ENCODE measurements at regions not wholly inside any gene's neighbourhood (a gene's known extent, or its start where the extent isn't known, plus 50 kb on each side); places are given as distances from the start of the nearest gene placed in this dataset.
"Not testable (repeated sequence)": the region's sequence is repeated elsewhere in the genome, so short reads cannot be mapped to it uniquely, and the experiment has no call there.

DNA sequence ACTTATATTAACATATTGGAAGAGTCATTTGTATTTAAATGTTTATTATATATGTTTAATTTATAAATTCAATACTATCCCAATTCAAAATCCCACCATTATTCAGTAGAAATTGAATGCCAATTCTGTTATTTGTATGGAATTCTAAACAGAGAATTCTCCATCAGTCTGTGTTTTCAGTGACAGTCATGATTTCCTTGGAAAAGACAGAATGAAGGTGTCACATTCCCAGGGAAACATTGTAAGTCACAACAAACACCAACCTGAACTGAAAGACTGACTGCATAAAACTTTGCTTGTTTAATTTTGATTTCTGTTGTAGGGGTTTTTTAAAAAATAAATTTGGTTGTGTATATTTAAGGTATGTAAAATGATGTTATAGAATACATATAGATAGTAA lies 769.8 kb upstream of the BCHE start:
- no peaks in the 10 kb centered on the region for H3K4me1 Mint-ChIP-seq
- ATAC-seq (no peak), DNase-seq (no peak)
- CTCF ChIA-PET = no interaction called here
- no peaks in the 10 kb centered on the region for H3K27me3 Mint-ChIP-seq
- H3K36me3 Mint-ChIP-seq = no peaks in the 10 kb centered on the region
- no peak overlapping the region for H3K4me3 Mint-ChIP-seq
- no peak overlapping the region for H3K27ac Mint-ChIP-seq
- H3K9me3 Mint-ChIP-seq (ENCODE audit: low read depth) = peaks cover 4% of the 10 kb centered on the region

GRCh38 chr3:166593776-166594175 lies 756.6 kb upstream of the BCHE start:
- CTCF ChIA-PET = no interaction called here
- no peak overlapping the region for H3K27ac Mint-ChIP-seq
- H3K4me3 Mint-ChIP-seq = no peak overlapping the region
- H3K36me3 Mint-ChIP-seq = no peaks in the 10 kb centered on the region
- H3K4me1 Mint-ChIP-seq = no peaks in the 10 kb centered on the region
- no peaks in the 10 kb centered on the region for H3K27me3 Mint-ChIP-seq
- no peak for ATAC-seq
- DNase-seq = no peak
- H3K9me3 Mint-ChIP-seq (ENCODE audit: low read depth) = peaks cover 6% of the 10 kb centered on the region

DNA sequence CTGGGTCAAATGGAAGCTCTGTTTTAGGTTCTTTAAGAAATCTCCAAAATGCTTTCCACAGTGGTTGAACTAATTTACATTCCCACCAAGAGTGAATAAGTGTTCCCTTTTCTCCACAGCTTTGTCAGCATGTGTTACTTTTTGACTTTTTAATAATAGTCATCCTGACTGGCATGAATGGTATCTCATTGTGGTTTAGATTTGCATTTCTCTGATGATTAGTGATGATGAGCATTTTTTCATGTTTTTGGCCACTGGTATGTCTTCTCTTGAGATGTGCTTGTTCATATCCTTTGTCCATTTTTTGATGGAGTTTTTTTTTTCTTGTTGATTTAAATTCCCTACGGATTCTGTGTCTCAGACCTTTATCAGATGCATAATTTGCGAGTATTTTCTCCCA lies 745.0 kb upstream of the BCHE start:
- Mint-ChIP-seq H3K36me3 (no peaks in the 10 kb centered on the region), H3K4me1 (no peaks in the 10 kb centered on the region), H3K9me3 (ENCODE audit: low read depth) (peaks cover 5% of the 10 kb centered on the region), H3K27ac (no peak overlapping the region), H3K27me3 (no peaks in the 10 kb centered on the region), H3K4me3 (no peak overlapping the region)
- ATAC-seq = no peak
- DNase-seq = no peak
- CTCF ChIA-PET = no interaction called here

- Mint-ChIP-seq H3K4me3 (no peak overlapping the region), H3K36me3 (no peaks in the 10 kb centered on the region), H3K4me1 (no peaks in the 10 kb centered on the region), H3K27ac (no peak overlapping the region), H3K27me3 (no peaks in the 10 kb centered on the region), H3K9me3 (ENCODE audit: low read depth) (peaks cover 5% of the 10 kb centered on the region)
- ATAC-seq (no peak), DNase-seq (no peak)
- CTCF ChIA-PET = no interaction called here
Measured at GRCh38 chr3:166580561-166580960, 743.3 kb upstream of the BCHE start.

DNA sequence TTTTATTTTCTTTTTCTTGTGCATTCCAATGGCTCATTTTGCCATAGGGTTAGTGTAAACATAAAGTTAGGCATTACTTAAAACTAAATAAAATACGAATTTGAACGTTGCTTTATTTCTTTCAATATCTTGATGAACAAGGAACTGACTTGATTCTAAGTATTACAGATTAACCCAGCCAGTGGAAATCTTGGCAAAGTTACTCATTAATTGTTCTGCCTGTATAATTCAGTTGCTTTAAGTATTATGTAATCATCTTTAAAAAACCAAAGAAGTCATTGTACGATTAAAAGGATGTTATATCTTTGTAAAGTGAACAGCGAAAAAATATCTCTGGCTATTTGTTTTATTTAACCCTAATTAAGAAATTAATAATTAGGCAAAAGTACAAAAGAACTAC lies 737.9 kb upstream of the BCHE start:
- ATAC-seq = no peak
- CTCF ChIA-PET = no interaction called here

DNA sequence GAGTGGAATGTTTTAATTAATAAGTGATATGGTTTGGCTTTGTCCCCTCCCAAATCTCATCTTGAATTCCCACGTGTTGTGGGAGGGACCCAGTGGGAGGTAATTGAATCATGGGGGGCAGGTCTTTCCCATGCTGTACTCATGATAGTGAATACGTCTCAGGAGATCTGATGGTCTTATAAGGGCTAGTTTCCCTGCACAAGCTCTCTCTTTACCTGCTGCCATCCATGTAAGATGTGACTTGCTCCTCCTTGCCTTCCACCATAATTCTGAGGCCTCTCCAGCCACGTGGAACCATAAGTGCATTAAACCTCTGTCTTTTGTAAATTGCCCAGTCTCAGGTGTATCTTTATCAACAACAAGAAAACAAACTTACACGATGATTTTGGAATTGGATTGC lies 734.5 kb upstream of the BCHE start:
- H3K4me3 Mint-ChIP-seq; H3K9me3 Mint-ChIP-seq (ENCODE audit: low read depth); H3K27ac Mint-ChIP-seq; CTCF ChIA-PET; H3K36me3 Mint-ChIP-seq; DNase-seq; H3K27me3 Mint-ChIP-seq; ATAC-seq; H3K4me1 Mint-ChIP-seq: not testable (repeated sequence)

More for the DNA sequence above, 737.9 kb upstream of the BCHE start:
- Mint-ChIP-seq H3K27me3 (no peaks in the 10 kb centered on the region), H3K27ac (no peak overlapping the region), H3K9me3 (ENCODE audit: low read depth) (peaks cover 8% of the 10 kb centered on the region), H3K4me3 (no peak overlapping the region), H3K4me1 (no peaks in the 10 kb centered on the region), H3K36me3 (no peaks in the 10 kb centered on the region)
- no peak for DNase-seq

DNA sequence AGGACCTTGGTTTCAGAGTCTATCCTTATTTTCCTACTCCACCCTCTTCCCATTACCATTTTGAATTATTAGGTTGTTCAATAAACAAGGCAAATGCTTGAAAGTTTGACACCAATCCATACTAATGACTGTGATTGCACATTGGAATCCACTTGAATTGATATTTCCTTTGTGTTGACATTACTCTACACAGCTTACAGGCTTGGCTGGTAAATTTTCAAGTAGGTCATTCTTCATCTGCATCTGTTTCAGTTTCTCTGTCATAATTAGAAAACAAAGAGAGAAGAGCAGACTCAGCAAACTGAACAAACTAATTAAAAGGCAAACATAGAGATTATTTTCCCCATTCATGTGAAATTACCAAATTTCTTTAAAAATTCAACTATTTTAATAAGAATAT lies 732.9 kb upstream of the BCHE start:
- ATAC-seq = no peak
- CTCF ChIA-PET = no interaction called here
- H3K36me3 Mint-ChIP-seq = no peaks in the 10 kb centered on the region
- H3K4me3 Mint-ChIP-seq = no peak overlapping the region
- H3K27ac Mint-ChIP-seq = no peak overlapping the region
- H3K27me3 Mint-ChIP-seq = no peaks in the 10 kb centered on the region
- H3K9me3 Mint-ChIP-seq (ENCODE audit: low read depth) = peaks cover 8% of the 10 kb centered on the region
- H3K4me1 Mint-ChIP-seq = no peaks in the 10 kb centered on the region
- no peak for DNase-seq

GRCh38 chr3:166569589-166569988 lies 732.4 kb upstream of the BCHE start:
- Mint-ChIP-seq H3K4me1 (no peaks in the 10 kb centered on the region), H3K27me3 (no peaks in the 10 kb centered on the region), H3K36me3 (no peaks in the 10 kb centered on the region), H3K27ac (no peak overlapping the region), H3K9me3 (ENCODE audit: low read depth) (peaks cover 8% of the 10 kb centered on the region), H3K4me3 (no peak overlapping the region)
- ATAC-seq (no peak), DNase-seq (no peak)
- CTCF ChIA-PET = no interaction called here

GRCh38 chr3:166560253-166560652 lies 723.0 kb upstream of the BCHE start:
- DNase-seq = no peak
- no peak overlapping the region for H3K4me3 Mint-ChIP-seq
- H3K36me3 Mint-ChIP-seq = no peaks in the 10 kb centered on the region
- no peaks in the 10 kb centered on the region for H3K27me3 Mint-ChIP-seq
- CTCF ChIA-PET = no interaction called here
- H3K27ac Mint-ChIP-seq = no peak overlapping the region
- no peak for ATAC-seq
- no peaks in the 10 kb centered on the region for H3K4me1 Mint-ChIP-seq
- peaks cover 15% of the 10 kb centered on the region for H3K9me3 Mint-ChIP-seq (ENCODE audit: low read depth)

- no peaks in the 10 kb centered on the region for H3K27me3 Mint-ChIP-seq
- no peak overlapping the region for H3K4me3 Mint-ChIP-seq
- H3K27ac Mint-ChIP-seq = no peak overlapping the region
- DNase-seq (no peak), ATAC-seq (no peak)
- H3K36me3 Mint-ChIP-seq = no peaks in the 10 kb centered on the region
- peaks cover 15% of the 10 kb centered on the region for H3K9me3 Mint-ChIP-seq (ENCODE audit: low read depth)
- CTCF ChIA-PET = no interaction called here
- no peaks in the 10 kb centered on the region for H3K4me1 Mint-ChIP-seq
Measured at GRCh38 chr3:166556955-166557354, 719.7 kb upstream of the BCHE start.

DNA sequence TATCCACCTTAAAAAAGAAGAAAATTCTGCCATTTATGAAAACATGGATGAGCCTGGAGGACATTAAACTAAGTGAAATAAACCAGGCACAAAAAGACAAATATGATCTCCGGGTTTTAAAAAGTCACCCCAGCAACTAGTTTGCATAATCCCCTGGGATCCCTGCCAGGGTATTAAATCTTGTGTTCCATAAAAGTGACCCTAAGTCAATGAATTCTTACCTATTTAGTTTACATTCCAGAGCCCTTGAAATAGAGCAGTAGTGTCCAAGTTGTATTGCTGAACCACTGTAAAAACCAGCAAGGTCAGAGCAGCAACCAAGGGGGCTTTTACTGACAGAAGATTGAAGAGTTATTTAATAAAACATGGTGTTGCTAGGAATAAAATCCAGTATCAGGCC lies 716.8 kb upstream of the BCHE start:
- no peak overlapping the region for H3K4me3 Mint-ChIP-seq
- no peak overlapping the region for H3K27ac Mint-ChIP-seq
- DNase-seq = no peak
- no peaks in the 10 kb centered on the region for H3K4me1 Mint-ChIP-seq
- peaks cover 7% of the 10 kb centered on the region for H3K9me3 Mint-ChIP-seq (ENCODE audit: low read depth)
- H3K36me3 Mint-ChIP-seq = no peaks in the 10 kb centered on the region
- ATAC-seq = no peak
- CTCF ChIA-PET = no interaction called here
- no peaks in the 10 kb centered on the region for H3K27me3 Mint-ChIP-seq

- no peak overlapping the region for H3K27ac Mint-ChIP-seq
- H3K9me3 Mint-ChIP-seq (ENCODE audit: low read depth) = peaks cover 15% of the 10 kb centered on the region
- no peaks in the 10 kb centered on the region for H3K4me1 Mint-ChIP-seq
- CTCF ChIA-PET = no interaction called here
- no peak overlapping the region for H3K4me3 Mint-ChIP-seq
- no peaks in the 10 kb centered on the region for H3K36me3 Mint-ChIP-seq
- DNase-seq (no peak), ATAC-seq (no peak)
- no peaks in the 10 kb centered on the region for H3K27me3 Mint-ChIP-seq
Measured at GRCh38 chr3:166533740-166534139, 696.5 kb upstream of the BCHE start.

DNA sequence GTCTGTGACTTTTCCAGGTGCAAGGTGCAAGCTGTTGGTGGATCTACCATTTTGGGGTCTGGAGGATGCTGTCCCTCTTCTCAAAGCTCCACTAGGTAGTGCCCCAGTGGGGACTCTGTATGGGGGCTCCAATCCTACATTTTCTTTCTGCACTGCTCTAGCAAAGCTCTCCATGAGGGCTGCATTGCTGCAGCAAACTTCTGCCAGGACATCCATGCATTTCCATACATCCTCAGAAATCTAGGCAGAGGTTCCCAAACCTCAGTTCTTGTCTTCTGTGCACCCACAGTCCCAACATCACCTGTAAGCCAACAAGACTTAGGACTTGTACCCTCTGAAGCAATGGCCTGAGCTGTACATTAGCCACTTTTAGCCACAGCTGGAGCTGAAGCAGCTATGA lies 694.5 kb upstream of the BCHE start:
- Mint-ChIP-seq H3K36me3 (no peaks in the 10 kb centered on the region), H3K4me1 (no peaks in the 10 kb centered on the region), H3K4me3 (no peak overlapping the region), H3K9me3 (ENCODE audit: low read depth) (peaks cover 12% of the 10 kb centered on the region), H3K27me3 (no peaks in the 10 kb centered on the region), H3K27ac (no peak overlapping the region)
- CTCF ChIA-PET = no interaction called here
- ATAC-seq = no peak
- DNase-seq = no peak

DNA sequence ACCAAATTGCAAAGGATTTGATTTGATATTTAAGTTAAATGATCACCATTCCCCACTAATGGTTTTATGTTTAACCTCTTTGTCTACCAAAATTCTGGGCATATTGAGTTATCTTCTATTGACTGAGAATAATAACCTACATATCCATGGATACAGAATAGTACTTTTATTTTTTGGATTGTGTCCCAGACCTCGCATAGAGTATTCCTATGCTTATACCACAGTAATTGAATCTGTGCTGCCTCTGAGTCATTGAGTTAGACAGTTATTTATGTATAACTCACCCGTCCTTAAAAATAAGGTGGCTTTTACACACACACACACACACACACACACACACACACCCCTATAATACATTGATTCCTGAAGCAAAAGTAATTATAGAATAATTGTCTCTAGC lies 690.1 kb upstream of the BCHE start:
- peaks cover 1% of the 10 kb centered on the region for H3K9me3 Mint-ChIP-seq (ENCODE audit: low read depth)
- CTCF ChIA-PET = no interaction called here

DNA sequence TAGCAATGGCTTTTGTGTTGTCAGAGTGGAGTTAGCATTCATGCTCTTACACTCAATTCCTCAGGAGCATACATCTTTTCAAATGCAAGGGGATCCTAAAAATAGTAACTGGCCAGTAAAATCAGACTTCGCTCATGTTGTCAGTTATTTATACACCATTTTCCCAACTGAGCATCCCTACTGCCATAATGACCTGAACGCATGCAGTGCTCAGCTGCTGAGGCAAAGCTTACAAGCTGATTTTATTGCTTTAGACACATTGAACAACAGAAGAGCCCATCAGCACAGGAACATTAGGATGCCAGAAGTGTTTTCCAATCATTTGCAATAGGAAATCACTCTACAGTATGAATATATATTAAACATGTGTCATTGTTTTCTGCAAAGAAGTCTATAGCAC lies 689.7 kb upstream of the BCHE start:
- H3K36me3 Mint-ChIP-seq = no peaks in the 10 kb centered on the region
- H3K27ac Mint-ChIP-seq = no peak overlapping the region
- no peak for ATAC-seq
- no peaks in the 10 kb centered on the region for H3K4me1 Mint-ChIP-seq
- no peaks in the 10 kb centered on the region for H3K9me3 Mint-ChIP-seq (ENCODE audit: low read depth)
- no peak for DNase-seq
- no peaks in the 10 kb centered on the region for H3K27me3 Mint-ChIP-seq
- no peak overlapping the region for H3K4me3 Mint-ChIP-seq
- CTCF ChIA-PET = no interaction called here

More for the DNA sequence above, 690.1 kb upstream of the BCHE start:
- Mint-ChIP-seq H3K27ac (no peak overlapping the region), H3K4me1 (no peaks in the 10 kb centered on the region), H3K4me3 (no peak overlapping the region), H3K36me3 (no peaks in the 10 kb centered on the region), H3K27me3 (no peaks in the 10 kb centered on the region)
- DNase-seq (no peak), ATAC-seq (no peak)
